Rectal smooth muscle tissue (tissue), 1 donor: ENCODE measurements at regions not wholly inside any gene's neighbourhood (a gene's known extent, or its start where the extent isn't known, plus 50 kb on each side); places are given as distances from the start of the nearest gene placed in this dataset.

Experiments
- H3K27ac ChIP-seq: one replicate; pipeline ENCODE4 v1.7.0; 2013; ENCODE audit warnings: low read depth, low read length, inconsistent platforms
- H3K27me3 ChIP-seq: one replicate; pipeline ENCODE4 v1.7.0; 2013; ENCODE audit warnings: low read length; ENCODE audit not compliant: control insufficient read depth, insufficient read depth
- H3K36me3 ChIP-seq: one replicate; pipeline ENCODE4 v1.7.0; 2013; ENCODE audit warnings: low read length; ENCODE audit not compliant: control insufficient read depth, insufficient read depth
- H3K4me1 ChIP-seq: one replicate; pipeline ENCODE4 v1.7.0; 2013; ENCODE audit warnings: low read length; ENCODE audit not compliant: control insufficient read depth, insufficient read depth
- H3K4me3 ChIP-seq: one replicate; pipeline ENCODE4 v1.7.0; 2013; ENCODE audit warnings: low read length
- H3K9ac ChIP-seq: one replicate; pipeline ENCODE4 v1.7.0; 2013; ENCODE audit warnings: low read length

DNA sequence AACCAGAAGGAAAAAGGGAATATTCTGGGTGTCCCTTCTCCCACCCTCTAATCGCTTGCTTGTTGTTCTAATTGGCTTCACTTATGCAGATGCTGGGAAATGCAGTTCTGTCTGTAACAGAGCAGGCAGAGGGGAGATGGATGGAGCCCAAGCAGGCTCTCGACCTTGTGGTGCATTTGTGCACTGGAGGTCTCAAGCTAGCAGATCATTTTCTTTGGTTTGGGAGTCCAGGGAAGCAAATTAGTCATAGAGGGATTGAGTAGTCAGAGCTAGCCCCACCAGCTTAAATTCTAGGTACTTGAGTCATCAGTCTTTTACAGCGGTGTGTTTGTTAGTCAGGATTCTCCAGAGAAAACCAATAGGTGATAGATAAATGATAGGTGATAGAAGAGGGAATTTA is 234.7 kb upstream of the ECI2 start:
- Histone ChIP-seq H3K9ac (no peak overlapping the region), H3K27ac (no peak overlapping the region), H3K27me3 (no peaks in the 10 kb centered on the region), H3K4me1 (no peaks in the 10 kb centered on the region), H3K4me3 (no peak overlapping the region), H3K36me3 (no peaks in the 10 kb centered on the region)

DNA sequence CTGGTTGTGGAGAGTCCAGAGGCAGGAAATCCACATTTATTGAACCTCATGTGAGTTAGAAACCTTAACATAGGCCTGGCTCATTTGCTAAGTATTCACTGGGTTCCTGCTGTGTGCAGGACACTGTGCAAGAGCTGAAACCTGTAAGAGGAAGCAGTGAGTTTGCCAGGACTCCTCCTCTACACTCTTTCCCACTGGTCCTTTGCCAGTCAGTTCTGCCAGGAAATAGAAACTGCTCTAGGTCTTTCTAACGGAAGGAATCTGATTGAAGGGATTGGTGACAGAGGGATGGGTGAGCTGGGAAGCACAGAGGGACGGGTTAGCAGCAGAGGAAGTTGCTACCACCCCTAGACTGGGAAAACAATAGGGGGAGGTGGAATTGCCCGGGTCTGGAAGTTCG is 234.2 kb upstream of the ECI2 start:
- Histone ChIP-seq H3K27ac (no peak overlapping the region), H3K4me3 (no peak overlapping the region), H3K27me3 (no peaks in the 10 kb centered on the region), H3K36me3 (no peaks in the 10 kb centered on the region), H3K9ac (no peak overlapping the region), H3K4me1 (no peaks in the 10 kb centered on the region)

DNA sequence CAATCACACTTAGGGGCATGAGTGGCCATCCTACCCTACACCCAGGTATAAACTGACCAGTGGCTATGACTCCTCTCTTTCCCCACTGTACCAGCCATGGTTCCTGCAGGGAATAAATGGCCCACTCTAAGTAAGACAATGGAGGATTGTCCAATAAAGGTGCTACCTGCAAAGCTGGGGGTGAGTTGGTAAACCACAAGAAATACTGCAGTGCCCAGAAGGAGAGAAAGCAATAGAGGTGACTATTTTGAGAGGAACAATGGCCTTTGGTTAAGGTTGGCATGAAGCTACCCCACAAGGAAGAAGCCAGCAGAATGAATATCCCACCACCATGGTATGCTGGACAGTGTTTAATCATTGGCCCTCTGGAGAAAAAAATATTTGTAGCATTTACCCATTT is 233.3 kb upstream of the ECI2 start:
- no peaks in the 10 kb centered on the region for H3K27me3 ChIP-seq
- H3K9ac ChIP-seq = no peak overlapping the region
- no peaks in the 10 kb centered on the region for H3K36me3 ChIP-seq
- no peak overlapping the region for H3K27ac ChIP-seq
- no peaks in the 10 kb centered on the region for H3K4me1 ChIP-seq
- H3K4me3 ChIP-seq = no peak overlapping the region

DNA sequence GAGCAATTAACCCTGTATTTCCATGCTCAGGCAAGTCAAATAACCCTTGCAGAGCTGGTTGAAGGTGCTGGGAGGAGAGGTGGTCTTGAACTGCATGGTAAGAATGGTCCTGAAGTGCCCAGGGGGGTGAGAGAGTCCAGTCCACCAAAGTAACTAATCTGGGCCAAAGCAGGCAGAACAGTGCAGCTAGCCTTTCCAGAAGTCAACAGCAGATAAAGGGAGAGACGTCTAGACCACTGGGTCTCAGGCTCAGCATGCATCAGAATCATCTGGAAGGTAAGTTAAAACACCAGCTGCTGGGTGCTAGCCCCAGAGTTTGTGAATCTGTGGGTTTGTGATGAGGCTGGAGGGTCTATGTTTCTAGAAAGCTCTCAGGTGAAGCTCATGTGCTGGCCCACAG is 232.3 kb upstream of the ECI2 start:
- Histone ChIP-seq H3K4me1 (no peaks in the 10 kb centered on the region), H3K9ac (no peak overlapping the region), H3K27ac (no peak overlapping the region), H3K36me3 (no peaks in the 10 kb centered on the region), H3K27me3 (no peaks in the 10 kb centered on the region), H3K4me3 (no peak overlapping the region)

DNA sequence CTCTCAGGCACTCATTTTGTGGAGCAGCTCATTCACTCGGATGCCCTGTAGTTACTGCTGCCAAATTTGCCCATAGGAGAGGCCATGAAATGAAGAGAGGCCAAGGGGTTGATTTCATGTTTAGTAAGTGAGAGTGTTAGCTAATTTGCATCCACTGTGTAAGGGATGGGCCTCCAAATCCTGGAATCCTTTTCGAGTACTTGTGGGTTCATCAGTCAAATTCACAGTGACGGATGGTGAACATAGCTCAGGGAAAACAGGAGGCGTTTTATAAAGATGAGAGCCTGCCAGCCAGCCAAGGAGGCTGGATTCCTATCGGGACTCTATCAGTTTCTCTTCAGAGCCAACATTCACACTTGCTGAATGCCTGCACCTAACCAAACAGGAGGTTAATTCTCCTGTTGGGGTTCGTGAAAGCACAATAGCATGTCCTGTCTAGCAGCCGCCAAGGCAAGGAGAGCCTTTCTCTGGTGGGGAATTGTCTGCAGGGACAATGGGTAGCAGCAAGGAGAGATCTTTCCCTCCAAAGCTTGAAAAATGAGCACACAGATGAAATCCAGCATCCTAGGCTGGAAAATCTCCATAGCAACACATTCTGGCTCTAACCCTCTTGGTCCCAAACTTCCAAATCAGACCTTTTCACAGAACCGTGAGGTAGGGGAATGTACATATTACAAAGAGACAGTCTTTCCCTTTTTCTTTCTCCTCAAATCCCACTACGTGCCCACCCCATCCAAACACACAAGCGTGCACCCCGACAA is 231.4 kb upstream of the ECI2 start:
- Histone ChIP-seq H3K27ac (no peak overlapping the region), H3K27me3 (no peaks in the 10 kb centered on the region), H3K9ac (no peak overlapping the region), H3K36me3 (no peaks in the 10 kb centered on the region), H3K4me1 (no peaks in the 10 kb centered on the region), H3K4me3 (no peak overlapping the region)

DNA sequence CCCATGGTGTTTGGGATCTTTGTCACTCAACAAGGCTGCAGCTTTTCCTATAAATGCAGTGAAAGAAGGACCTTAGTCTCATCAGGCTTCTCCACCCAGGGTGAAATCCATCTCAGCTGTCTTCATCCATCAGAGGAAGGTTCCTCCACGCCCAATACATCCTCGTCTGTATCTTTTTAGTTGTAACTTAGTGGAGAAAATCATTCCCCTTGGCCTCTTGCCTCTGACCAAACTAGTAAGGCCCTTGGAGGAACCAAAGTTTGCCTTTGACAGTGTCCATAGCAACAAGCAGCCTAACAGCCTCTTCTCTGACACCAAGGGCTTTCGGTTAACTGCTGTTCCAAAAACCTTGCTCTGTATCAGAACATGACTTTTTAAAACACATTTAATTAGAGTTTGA is 230.3 kb upstream of the ECI2 start:
- Histone ChIP-seq H3K27ac (no peak overlapping the region), H3K27me3 (no peaks in the 10 kb centered on the region), H3K4me1 (no peaks in the 10 kb centered on the region), H3K4me3 (no peak overlapping the region), H3K9ac (no peak overlapping the region), H3K36me3 (no peaks in the 10 kb centered on the region)

DNA sequence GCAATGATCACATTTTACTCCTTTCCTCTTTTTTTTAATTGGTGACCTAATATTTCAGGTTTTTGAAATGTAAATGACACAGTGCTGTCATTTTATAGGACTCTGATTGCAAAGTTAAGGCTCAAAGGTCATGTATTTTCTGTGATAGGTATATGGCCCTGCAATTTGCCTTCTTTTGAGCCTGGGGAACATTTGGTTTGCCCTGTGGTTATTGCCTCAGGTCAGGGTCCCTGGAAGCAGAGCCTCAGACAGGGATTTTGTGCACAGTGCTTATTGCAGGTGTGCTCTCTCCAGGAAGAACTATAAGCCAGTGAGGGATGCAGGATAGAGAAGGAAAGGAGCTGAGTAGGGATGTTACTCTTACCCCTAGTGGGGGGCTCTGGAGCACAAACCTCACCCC is 229.3 kb upstream of the ECI2 start:
- Histone ChIP-seq H3K27ac (no peak overlapping the region), H3K4me1 (no peaks in the 10 kb centered on the region), H3K4me3 (no peak overlapping the region), H3K36me3 (no peaks in the 10 kb centered on the region), H3K27me3 (no peaks in the 10 kb centered on the region), H3K9ac (no peak overlapping the region)

DNA sequence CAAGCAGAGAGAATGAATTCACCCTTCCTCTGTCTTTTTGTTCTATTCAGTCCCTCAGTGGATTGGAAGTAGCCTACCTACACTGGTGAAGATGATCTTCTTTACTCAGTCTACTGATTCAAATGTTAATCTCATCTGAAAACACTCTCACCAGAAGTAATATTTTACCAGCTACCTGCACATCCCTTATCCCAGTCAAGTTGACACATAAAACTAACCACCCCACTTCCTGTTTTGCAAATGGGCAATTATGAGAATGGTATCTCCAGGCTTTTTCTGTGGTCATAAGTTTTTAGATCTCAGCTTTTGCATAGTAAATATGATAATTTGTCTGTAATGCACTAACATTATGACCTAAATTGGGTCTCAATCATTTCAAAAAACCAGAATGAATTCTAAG is 228.8 kb upstream of the ECI2 start:
- no peaks in the 10 kb centered on the region for H3K27me3 ChIP-seq
- H3K36me3 ChIP-seq = no peaks in the 10 kb centered on the region
- H3K4me1 ChIP-seq = no peaks in the 10 kb centered on the region
- no peak overlapping the region for H3K9ac ChIP-seq
- no peak overlapping the region for H3K27ac ChIP-seq
- H3K4me3 ChIP-seq = no peak overlapping the region

DNA sequence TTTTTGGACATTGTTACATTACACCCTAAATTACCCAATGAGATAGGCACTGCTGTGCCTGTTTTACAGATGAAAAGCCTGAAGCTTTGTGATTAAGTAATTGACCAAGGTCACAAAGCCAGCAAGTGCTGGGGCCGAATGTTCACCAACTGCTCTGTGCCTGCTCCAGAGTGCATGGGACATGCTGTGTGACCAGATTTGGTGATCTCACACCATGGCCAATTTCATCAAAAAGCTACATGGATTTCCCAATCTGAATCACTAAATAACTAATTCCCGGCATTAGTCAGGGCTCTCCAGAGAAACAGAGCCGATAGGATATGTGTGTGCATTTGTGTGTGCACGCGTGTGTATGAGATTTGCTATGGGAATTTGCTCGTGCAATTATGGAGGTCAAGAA is 228.3 kb upstream of the ECI2 start:
- no peaks in the 10 kb centered on the region for H3K36me3 ChIP-seq
- no peak overlapping the region for H3K9ac ChIP-seq
- no peaks in the 10 kb centered on the region for H3K27me3 ChIP-seq
- H3K4me3 ChIP-seq = no peak overlapping the region
- no peaks in the 10 kb centered on the region for H3K4me1 ChIP-seq
- H3K27ac ChIP-seq = no peak overlapping the region

DNA sequence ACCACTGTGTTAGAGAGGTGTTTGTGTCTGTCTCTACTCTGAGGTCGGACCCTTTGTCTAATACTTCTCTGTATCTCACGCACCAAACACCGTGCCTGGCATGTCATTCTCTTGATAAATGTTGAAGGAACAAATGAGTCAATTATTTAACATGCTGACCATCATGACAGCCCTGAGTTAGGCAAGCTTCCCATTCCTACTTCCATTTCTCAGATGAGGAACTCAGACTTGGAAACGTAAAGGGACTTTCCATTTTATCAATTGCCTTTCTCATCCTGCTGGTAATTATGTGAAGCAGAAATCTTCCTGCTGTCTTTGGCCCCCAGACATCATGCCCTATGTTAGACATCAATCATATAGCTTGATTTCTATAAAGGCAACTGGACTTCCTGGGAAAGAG is 227.0 kb upstream of the ECI2 start:
- Histone ChIP-seq H3K9ac (no peak overlapping the region), H3K27me3 (no peaks in the 10 kb centered on the region)

DNA sequence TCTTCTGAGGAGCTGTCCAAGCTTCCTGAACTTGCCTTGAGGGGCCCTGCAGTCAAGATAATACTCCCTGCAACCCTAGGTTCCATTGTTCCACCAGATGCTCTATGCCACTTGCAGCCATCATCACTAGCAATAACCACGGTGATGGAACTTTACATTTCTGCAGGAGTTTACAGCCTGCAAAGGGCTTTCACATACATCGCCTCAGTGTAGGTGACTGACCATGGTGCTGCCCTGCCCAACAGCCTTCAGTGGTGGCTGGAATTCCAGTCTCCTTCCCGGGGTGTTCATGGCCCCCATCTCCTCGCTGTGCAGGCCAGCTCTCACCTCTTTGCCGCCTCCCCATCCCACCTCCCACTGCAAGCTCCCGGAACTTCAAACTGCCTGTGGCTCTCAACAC is 225.5 kb upstream of the ECI2 start:
- Histone ChIP-seq H3K27me3 (no peaks in the 10 kb centered on the region), H3K27ac (no peak overlapping the region), H3K4me3 (no peak overlapping the region), H3K36me3 (no peaks in the 10 kb centered on the region), H3K9ac (no peak overlapping the region), H3K4me1 (no peaks in the 10 kb centered on the region)

More for the DNA sequence above, 227.0 kb upstream of the ECI2 start:
- Histone ChIP-seq H3K36me3 (no peaks in the 10 kb centered on the region), H3K4me3 (no peak overlapping the region), H3K4me1 (no peaks in the 10 kb centered on the region), H3K27ac (no peak overlapping the region)

DNA sequence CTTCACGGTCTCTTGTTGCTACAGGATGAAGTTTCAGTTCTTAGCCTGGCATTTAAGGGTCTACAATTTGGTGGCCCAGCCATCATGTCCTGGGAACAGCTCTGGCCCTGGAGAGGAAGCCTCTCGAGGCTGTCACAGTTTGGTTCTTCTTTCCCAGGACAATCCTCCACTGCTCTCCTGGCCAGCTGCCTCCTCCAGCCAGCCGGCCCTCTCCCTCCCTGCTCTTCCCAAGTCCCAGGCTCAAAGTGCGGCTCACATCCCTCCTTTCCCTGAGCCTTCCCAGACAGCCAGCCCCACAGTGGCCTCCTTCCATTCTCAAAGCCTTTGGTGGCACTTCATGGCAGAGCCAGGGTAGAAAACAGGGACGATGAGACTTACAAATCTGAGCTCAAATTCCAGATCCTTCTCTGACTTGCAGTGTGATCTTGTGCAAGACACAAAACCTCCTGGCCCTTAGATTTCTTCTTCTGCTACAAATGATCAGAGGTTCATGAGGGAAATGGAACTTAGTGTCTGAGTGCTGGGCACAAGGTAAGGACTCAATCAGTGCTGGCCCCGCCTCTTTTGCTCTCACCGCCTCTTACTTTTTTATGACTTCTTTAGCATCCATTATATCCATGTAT is 223.8 kb upstream of the ECI2 start:
- no peaks in the 10 kb centered on the region for H3K27me3 ChIP-seq
- H3K9ac ChIP-seq = no peak overlapping the region
- H3K4me1 ChIP-seq = no peaks in the 10 kb centered on the region
- no peak overlapping the region for H3K4me3 ChIP-seq
- H3K36me3 ChIP-seq = no peaks in the 10 kb centered on the region
- peak overlapping the region; percentile 21 for H3K27ac ChIP-seq
